Left ventricle myocardium inferior (tissue), 1 donor: ENCODE measurements at regions not wholly inside any gene's neighbourhood (a gene's known extent, or its start where the extent isn't known, plus 50 kb on each side); places are given as distances from the start of the nearest gene placed in this dataset.

Source experiments
- DNase-seq: peaks from one replicate; pipeline ENCODE4 v3.0.0-alpha.2; 2020
- H3K27ac ChIP-seq: fragments of 200-600 bp; replicated peaks from 2 replicates; pipeline ENCODE4 v1.8.0; 2021
- H3K27me3 ChIP-seq: fragments of 200-600 bp; 2 replicates; pipeline ENCODE4 v1.8.0; 2021; ENCODE audit warnings: low read depth
- H3K36me3 ChIP-seq: fragments of 200-600 bp; 2 replicates; pipeline ENCODE4 v1.8.0; 2021
- H3K4me1 ChIP-seq: fragments of 200-600 bp; 2 replicates; pipeline ENCODE4 v1.8.0; 2021
- H3K4me3 ChIP-seq: fragments of 200-600 bp; 2 replicates; pipeline ENCODE4 v1.8.0; 2021; ENCODE audit warnings: mild to moderate bottlenecking, moderate library complexity
- H3K9me3 ChIP-seq: fragments of 200-600 bp; replicated peaks from 2 replicates; pipeline ENCODE4 v1.8.0; 2021
- CTCF ChIP-seq: fragments of 200-600 bp; IDR thresholded peaks from 2 replicates; pipeline ENCODE4 v1.8.0; 2021; ENCODE audit warnings: antibody characterized with exemption, mild to moderate bottlenecking, borderline replicate concordance
- intact Hi-C: fragments of 100-400 bp; cut with micrococcal nuclease; formaldehyde crosslinking; loops from one replicate; pipeline ENCODE4 v1.11.0; 2022
- donor health status: DM: no; HTN: yes; CAD: no; lungs with severe emphysema.

GRCh38 chrX:113770071-113770470 lies 813.8 kb upstream of the HTR2C start:
- DNase-seq = no peak
- intact Hi-C loops = no loop called here
- no peaks in the 10 kb centered on the region for H3K36me3 ChIP-seq

GRCh38 chrX:113759422-113759821 lies 824.5 kb upstream of the HTR2C start:
- no peaks in the 10 kb centered on the region for H3K36me3 ChIP-seq
- TF ChIP-seq CTCF = no peak
- intact Hi-C loops = no loop called here

More at GRCh38 chrX:113770071-113770470, 813.8 kb upstream of the HTR2C start:
- Histone ChIP-seq H3K9me3 (no peaks in the 10 kb centered on the region), H3K27ac (no peak overlapping the region), H3K4me1 (no peaks in the 10 kb centered on the region), H3K27me3 (no peaks in the 10 kb centered on the region), H3K4me3 (no peak overlapping the region)
- TF ChIP-seq CTCF = no peak

GRCh38 chrX:113747274-113747973 lies 836.5 kb upstream of the HTR2C start:
- no peaks in the 10 kb centered on the region for H3K36me3 ChIP-seq
- H3K4me3 ChIP-seq = no peak overlapping the region
- no peaks in the 10 kb centered on the region for H3K9me3 ChIP-seq
- intact Hi-C loops = no loop called here
- no peak overlapping the region for H3K27ac ChIP-seq
- no peak for DNase-seq
- no peak for TF ChIP-seq CTCF
- no peaks in the 10 kb centered on the region for H3K4me1 ChIP-seq
- H3K27me3 ChIP-seq = no peaks in the 10 kb centered on the region

More at GRCh38 chrX:113759422-113759821, 824.5 kb upstream of the HTR2C start:
- Histone ChIP-seq H3K27ac (no peak overlapping the region), H3K4me3 (no peak overlapping the region), H3K27me3 (no peaks in the 10 kb centered on the region), H3K9me3 (no peaks in the 10 kb centered on the region), H3K4me1 (no peaks in the 10 kb centered on the region)
- DNase-seq = no peak

- no peak for TF ChIP-seq CTCF
- H3K4me1 ChIP-seq = no peaks in the 10 kb centered on the region
- no peak overlapping the region for H3K4me3 ChIP-seq
- intact Hi-C loops = no loop called here
- H3K27me3 ChIP-seq = no peaks in the 10 kb centered on the region
- H3K36me3 ChIP-seq = no peaks in the 10 kb centered on the region
- H3K27ac ChIP-seq = no peak overlapping the region
- DNase-seq = no peak
- H3K9me3 ChIP-seq = no peaks in the 10 kb centered on the region
Measured at GRCh38 chrX:113743069-113743468, 840.8 kb upstream of the HTR2C start.

- Histone ChIP-seq H3K4me1 (no peaks in the 10 kb centered on the region), H3K27ac (no peak overlapping the region), H3K4me3 (no peak overlapping the region), H3K36me3 (no peaks in the 10 kb centered on the region), H3K27me3 (no peaks in the 10 kb centered on the region), H3K9me3 (no peaks in the 10 kb centered on the region)
- TF ChIP-seq CTCF = no peak
- no peak for DNase-seq
- intact Hi-C loops = no loop called here
Measured at GRCh38 chrX:113741744-113742143, 842.1 kb upstream of the HTR2C start.
